Tibial nerve (tissue), 4 donors: ENCODE measurements at regions not wholly inside any gene's neighbourhood (a gene's known extent, or its start where the extent isn't known, plus 50 kb on each side); places are given as distances from the start of the nearest gene placed in this dataset.

Experiments used
- DNase-seq, 2 donors: peaks; one replicate each; pipeline ENCODE4 v3.0.0-alpha.2; 2019; ENCODE audit warnings: low spot score in 2 of 2
- H3K27ac ChIP-seq, 4 donors: fragments of 200-600 bp; sonication (generic) in 3 of 4; one replicate each; pipeline ENCODE4 v1.5.1; 2017 to 2019; ENCODE audit warnings: mild to moderate bottlenecking in 1 of 4
- H3K27me3 ChIP-seq, 2 donors: fragments of 200-600 bp; sonication (generic) in 1 of 2; one replicate each; pipeline versions ENCODE4 v1.5.1 to v1.6.0; 2017 to 2019
- H3K36me3 ChIP-seq, 3 donors: fragments of 200-600 bp; sonication (generic); one replicate each; pipeline ENCODE4 v1.5.1; 2018 to 2019
- H3K4me1 ChIP-seq, 4 donors: fragments of 200-600 bp; sonication (generic) in 3 of 4; one replicate each; pipeline ENCODE4 v1.5.1; 2017 to 2019
- H3K4me3 ChIP-seq, 4 donors: fragments of 200-600 bp; sonication (generic) in 3 of 4; one replicate each; pipeline ENCODE4 v1.5.1; 2017 to 2019; ENCODE audit warnings: mild to moderate bottlenecking in 1 of 4, moderate library complexity in 1 of 4
- H3K9me3 ChIP-seq, 4 donors: fragments of 200-600 bp; sonication (generic) in 3 of 4; one replicate each; pipeline ENCODE4 v1.5.1; 2017 to 2019
- CTCF ChIP-seq, 5 experiments: fragments of 200-600 bp in 3 of 5; fragments of 450-650 bp in 2 of 5; sonication (generic) in 3 of 5; IDR thresholded peaks; one replicate each; pipeline ENCODE4 v1.5.1; 2016 to 2019; ENCODE audit warnings: antibody characterized with exemption in 5 of 5, mild to moderate bottlenecking in 3 of 5, moderate library complexity in 2 of 5
- EP300 ChIP-seq, 2 donors: sonication (generic); formaldehyde crosslinking; IDR thresholded peaks; one replicate each; pipeline ENCODE4 v1.6.1; 2017; ENCODE audit warnings: antibody characterized with exemption in 2 of 2, mild to moderate bottlenecking in 1 of 2
- POLR2A ChIP-seq, 2 donors: fragments of 450-650 bp; IDR thresholded peaks; one replicate each; pipeline ENCODE4 v1.6.1; 2017; ENCODE audit warnings: antibody characterized with exemption in 2 of 2, mild to moderate bottlenecking in 2 of 2, moderate library complexity in 2 of 2
- WGBS, 2 donors: methylation state at CpG; one replicate each; pipeline ENCODE4 v1.1.5; 2018; 5-methylcytosine and 5-hydroxymethylcytosine counted together

DNA sequence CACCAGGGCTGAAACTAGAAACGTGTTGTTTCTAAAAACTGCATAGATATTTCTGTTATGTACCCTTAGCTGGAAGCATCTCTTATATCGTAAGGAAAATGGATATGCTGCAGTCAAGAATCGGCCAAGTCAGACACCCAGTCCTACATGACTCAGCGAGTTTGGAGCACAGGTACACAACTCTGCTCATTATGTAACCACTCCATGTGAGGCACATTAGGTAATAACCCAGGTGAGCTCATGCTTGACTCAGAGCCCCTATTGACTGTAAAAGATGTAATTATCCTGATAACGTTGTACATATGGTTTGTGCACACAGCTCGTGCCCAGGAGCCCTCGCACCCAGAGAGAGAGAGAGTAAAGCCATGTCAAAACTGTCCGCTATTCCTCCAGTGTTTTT lies 593.7 kb upstream of the ACO1 start:
- DNase-seq: no peak
- H3K4me1 ChIP-seq: no peaks in the 10 kb centered on the region
- no peak overlapping the region for H3K4me3 ChIP-seq
- no peak for TF ChIP-seq EP300 (IDR thresholded peaks at IDR 0.05)
- TF ChIP-seq POLR2A (IDR thresholded peaks at IDR 0.05): no peak
- TF ChIP-seq CTCF (IDR thresholded peaks at IDR 0.05): no peak
- no peaks in the 10 kb centered on the region for H3K27me3 ChIP-seq
- no peaks in the 10 kb centered on the region for H3K36me3 ChIP-seq
- H3K27ac ChIP-seq: no peak overlapping the region
- 90 to 91% methylated on average over 8 of the region's 8 CpGs for WGBS, 2 donors
- no peaks in the 10 kb centered on the region for H3K9me3 ChIP-seq

- peak in 2 of 5 experiments; percentile 13 to 16 for TF ChIP-seq CTCF (IDR thresholded peaks at IDR 0.05)
- no peak for TF ChIP-seq EP300 (IDR thresholded peaks at IDR 0.05)
These were observed 584.4 kb upstream of the ACO1 start for GRCh38 chr9:31799953-31800609.

DNA sequence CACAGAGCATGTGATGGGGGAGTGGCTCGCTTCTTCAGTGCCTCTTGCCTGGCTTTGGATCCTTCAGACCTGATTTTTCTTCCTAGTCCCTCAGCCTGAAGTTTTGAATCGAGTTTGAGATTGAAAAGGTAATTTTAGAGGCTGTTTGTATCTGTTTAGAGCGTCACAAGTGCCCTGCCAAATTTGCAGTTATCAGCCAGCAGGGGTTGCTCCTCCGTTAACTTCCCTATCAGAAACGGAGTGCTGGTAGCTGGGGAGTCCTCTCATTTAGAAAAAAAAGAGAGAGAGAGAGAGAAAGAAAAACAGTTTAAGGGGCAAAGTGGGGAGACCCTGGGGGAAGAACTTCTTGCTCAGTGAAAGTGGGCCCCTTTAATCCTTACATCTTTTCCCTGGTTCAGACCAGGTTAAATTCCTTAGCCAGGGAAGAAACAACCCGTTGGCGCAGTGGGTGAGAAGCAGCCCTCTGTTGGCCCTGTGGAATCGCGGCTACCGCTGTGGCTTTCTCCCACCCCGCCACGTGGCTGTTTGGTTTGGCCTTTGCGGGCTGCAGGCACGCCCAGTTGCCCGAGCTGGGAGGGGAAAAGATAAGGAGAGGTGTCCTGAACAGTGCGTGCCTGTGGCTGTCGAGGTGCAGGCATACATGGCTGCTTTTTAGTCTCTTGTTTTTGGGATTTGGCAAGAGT lies 576.7 kb upstream of the ACO1 start:
- WGBS, 2 donors: 86 to 87% methylated on average over 17 of the region's 17 CpGs
- TF ChIP-seq POLR2A (IDR thresholded peaks at IDR 0.05) (no peak), CTCF (IDR thresholded peaks at IDR 0.05) (no peak)
- no peaks in the 10 kb centered on the region for H3K27me3 ChIP-seq
- no peak for DNase-seq
- H3K4me3 ChIP-seq: no peak overlapping the region
- H3K4me1 ChIP-seq: no peaks in the 10 kb centered on the region
- H3K9me3 ChIP-seq: peaks cover 0 to 3% (median 0%) of the 10 kb centered on the region in 4 donors
- H3K27ac ChIP-seq: no peak overlapping the region
- no peaks in the 10 kb centered on the region for H3K36me3 ChIP-seq

More at GRCh38 chr9:31799953-31800609, 584.4 kb upstream of the ACO1 start:
- Histone ChIP-seq H3K4me3 (no peak overlapping the region), H3K4me1 (no peaks in the 10 kb centered on the region), H3K36me3 (no peaks in the 10 kb centered on the region), H3K27me3 (no peaks in the 10 kb centered on the region), H3K27ac (no peak overlapping the region), H3K9me3 (no peaks in the 10 kb centered on the region)
- 37 to 44% methylated on average over 2 of the region's 2 CpGs for WGBS, 2 donors
- DNase-seq: no peak

DNA sequence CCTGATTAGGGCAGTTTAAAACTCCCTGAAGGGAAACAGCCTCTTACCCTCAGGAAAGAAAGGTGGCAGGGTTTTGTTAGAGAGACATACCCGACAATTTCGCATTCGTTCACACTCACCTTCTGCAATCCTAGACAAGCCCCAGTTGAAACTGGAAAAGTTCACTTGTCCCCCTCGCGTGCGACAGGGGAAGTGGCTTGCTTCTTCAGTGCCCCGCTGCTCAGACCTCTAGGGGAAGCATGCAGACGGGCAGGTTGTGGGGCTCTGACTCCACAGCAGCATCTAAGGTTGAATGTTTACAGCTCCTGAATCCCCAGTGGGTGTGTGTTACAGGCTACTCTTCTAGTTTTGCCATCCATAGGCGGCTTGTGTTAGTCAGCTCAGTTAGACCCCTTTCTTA lies 575.7 kb upstream of the ACO1 start:
- Histone ChIP-seq H3K4me3 (no peak overlapping the region), H3K36me3 (no peaks in the 10 kb centered on the region), H3K4me1 (no peaks in the 10 kb centered on the region), H3K27ac (no peak overlapping the region), H3K27me3 (no peaks in the 10 kb centered on the region), H3K9me3 (peaks cover 0 to 3% (median 0%) of the 10 kb centered on the region in 4 donors)
- WGBS, 2 donors: 93 to 94% methylated on average over 9 of the region's 9 CpGs
- no peak for DNase-seq
- no peak for TF ChIP-seq EP300 (IDR thresholded peaks at IDR 0.05)
- TF ChIP-seq CTCF (IDR thresholded peaks at IDR 0.05): no peak
- no peak for TF ChIP-seq POLR2A (IDR thresholded peaks at IDR 0.05)

DNA sequence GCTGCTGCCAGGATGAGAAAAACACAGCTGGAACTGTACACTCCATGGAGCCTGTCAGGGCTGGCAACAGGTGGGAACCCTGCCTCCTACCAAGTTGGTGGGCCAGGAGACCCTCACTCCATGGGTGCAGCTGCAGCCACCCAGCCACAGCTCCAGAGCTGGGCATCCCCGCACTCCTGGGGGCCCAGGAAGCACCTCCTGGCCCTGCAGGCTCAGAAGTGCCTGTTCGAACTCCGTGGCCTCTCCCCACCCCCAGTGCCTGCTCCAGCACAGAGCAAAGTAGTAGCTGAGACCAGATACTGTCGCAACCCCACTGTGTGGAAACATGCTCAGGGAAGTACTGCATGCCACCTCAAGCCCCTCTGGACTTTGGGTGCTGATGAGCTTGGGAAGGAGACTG lies 564.0 kb upstream of the ACO1 start:
- Histone ChIP-seq H3K36me3 (no peaks in the 10 kb centered on the region), H3K27me3 (no peaks in the 10 kb centered on the region), H3K9me3 (peaks cover 0 to 11% (median 0%) of the 10 kb centered on the region in 4 donors), H3K4me1 (no peaks in the 10 kb centered on the region), H3K4me3 (no peak overlapping the region), H3K27ac (no peak overlapping the region)
- no peak for DNase-seq
- TF ChIP-seq EP300 (IDR thresholded peaks at IDR 0.05) (no peak), CTCF (IDR thresholded peaks at IDR 0.05) (no peak)
- whole genome bisulfite sequencing, 2 donors: 79 to 91% methylated on average over 4 of the region's 4 CpGs
